Calu3 (cell line): ENCODE measurements at regions not wholly inside any gene's neighbourhood (a gene's known extent, or its start where the extent isn't known, plus 50 kb on each side); places are given as distances from the start of the nearest gene placed in this dataset.

Source experiments
- BruUV-seq: library from RNA; stranded (reverse); fragments of 400-500 nt; replicated peaks from 2 replicates; lab custom pipeline; 2021; lab: Mats Ljungman, UMichigan
- CTCF ChIA-PET: fragments of 300-600 bp; sonication (Branson Sonifier 250); formaldehyde crosslinking; loops from one replicate; lab custom pipeline; 2022; ENCODE audit warnings: antibody characterized with exemption; lab: Charles Lee
- DNase-seq: peaks from one replicate; pipeline ENCODE4 v3.0.0; 2022
- H3K27ac Mint-ChIP-seq: one replicate; pipeline ENCODE4 v1.8.0; 2022; ENCODE audit warnings: mixed read lengths; ENCODE audit not compliant: unreplicated experiment
- H3K27me3 Mint-ChIP-seq: one replicate; pipeline ENCODE4 v1.8.0; 2022; ENCODE audit warnings: mixed read lengths; ENCODE audit not compliant: unreplicated experiment
- H3K36me3 Mint-ChIP-seq: one replicate; pipeline ENCODE4 v1.8.0; 2022; ENCODE audit warnings: mild to moderate bottlenecking, moderate library complexity, mixed read lengths; ENCODE audit not compliant: insufficient read depth, unreplicated experiment
- H3K4me1 Mint-ChIP-seq: one replicate; pipeline ENCODE4 v1.8.0; 2022; ENCODE audit warnings: mild to moderate bottlenecking, low read depth, mixed read lengths; ENCODE audit not compliant: unreplicated experiment
- H3K4me3 Mint-ChIP-seq: one replicate; pipeline ENCODE4 v1.8.0; 2022; ENCODE audit warnings: mild to moderate bottlenecking, low read depth, moderate library complexity, mixed read lengths; ENCODE audit not compliant: unreplicated experiment
- H3K9me3 Mint-ChIP-seq: one replicate; pipeline ENCODE4 v1.8.0; 2022; ENCODE audit warnings: low read depth, mixed read lengths; ENCODE audit not compliant: unreplicated experiment
- CTCF ChIP-seq: fragments of 200-600 bp; IDR thresholded peaks from one replicate; pipeline ENCODE4 v1.8.0; 2022; ENCODE audit warnings: antibody characterized with exemption; ENCODE audit not compliant: unreplicated experiment
- intact Hi-C: fragments of 100-400 bp; cut with micrococcal nuclease; formaldehyde crosslinking; loops from one replicate; pipeline ENCODE4 v1.10.0; 2022; ENCODE audit not compliant: unreplicated experiment

- intact Hi-C loops, result no loop called here
- DNase-seq, result no peak
- Mint-ChIP-seq H3K27me3 (no peaks in the 10 kb centered on the region), H3K4me1 (no peaks in the 10 kb centered on the region), H3K27ac (no peak overlapping the region), H3K4me3 (no peak overlapping the region), H3K9me3 (no peaks in the 10 kb centered on the region), H3K36me3 (no peaks in the 10 kb centered on the region)
- BruUV-seq, result no TSS peak
- TF ChIP-seq CTCF, result no peak
- CTCF ChIA-PET, result no interaction called here
These were observed 144.7 kb downstream of the DCK start for GRCh38 chr4:71138007-71138615.

- H3K27me3 Mint-ChIP-seq, result no peaks in the 10 kb centered on the region
- no peaks in the 10 kb centered on the region for H3K4me1 Mint-ChIP-seq
- CTCF ChIA-PET, result no interaction called here
- no TSS peak for BruUV-seq
- intact Hi-C loops, result no loop called here
- H3K4me3 Mint-ChIP-seq, result no peak overlapping the region
- no peaks in the 10 kb centered on the region for H3K9me3 Mint-ChIP-seq
- no peaks in the 10 kb centered on the region for H3K36me3 Mint-ChIP-seq
- H3K27ac Mint-ChIP-seq, result no peak overlapping the region
- no peak for DNase-seq
- no peak for TF ChIP-seq CTCF
These were observed 147.1 kb downstream of the DCK start for GRCh38 chr4:71140563-71140962.

GRCh38 chr4:71141125-71141524 is 147.7 kb downstream of the DCK start:
- Mint-ChIP-seq H3K9me3 (no peaks in the 10 kb centered on the region), H3K27ac (no peak overlapping the region), H3K27me3 (no peaks in the 10 kb centered on the region), H3K36me3 (no peaks in the 10 kb centered on the region), H3K4me3 (no peak overlapping the region), H3K4me1 (no peaks in the 10 kb centered on the region)
- no peak for TF ChIP-seq CTCF
- BruUV-seq, result no TSS peak
- no peak for DNase-seq
- intact Hi-C loops, result no loop called here
- CTCF ChIA-PET, result no interaction called here

- no peak for DNase-seq
- CTCF ChIA-PET, result no interaction called here
- Mint-ChIP-seq H3K4me3 (no peak overlapping the region), H3K9me3 (peaks cover 2% of the 10 kb centered on the region), H3K27ac (no peak overlapping the region), H3K36me3 (no peaks in the 10 kb centered on the region), H3K4me1 (no peaks in the 10 kb centered on the region), H3K27me3 (no peaks in the 10 kb centered on the region)
- no TSS peak for BruUV-seq
- intact Hi-C loops, result no loop called here
- no peak for TF ChIP-seq CTCF
These were observed 153.8 kb downstream of the DCK start for GRCh38 chr4:71147261-71147660.
